ENCODE measurements at regions not wholly inside any gene's neighbourhood (a gene's known extent, or its start where the extent isn't known, plus 50 kb on each side); places are given as distances from the start of the nearest gene placed in this dataset.

GRCh38 chr15:25596644-25597562 lies 158.1 kb upstream of the UBE3A start:
- TF ChIP-seq CTCF (IDR thresholded peaks at IDR 0.05; ENCODE audit: unreplicated experiment), result no peak
- Mint-ChIP-seq H3K4me3 (ENCODE audit: low read depth, unreplicated experiment) (no peak overlapping the region), H3K27ac (ENCODE audit: unreplicated experiment) (no peak overlapping the region), H3K27me3 (ENCODE audit: unreplicated experiment) (no peaks in the 10 kb centered on the region), H3K9me3 (ENCODE audit: low read depth, unreplicated experiment) (peaks cover 7% of the 10 kb centered on the region), H3K4me1 (ENCODE audit: low read depth, unreplicated experiment) (no peaks in the 10 kb centered on the region), H3K36me3 (ENCODE audit: insufficient read depth, unreplicated experiment) (no peaks in the 10 kb centered on the region)
- CTCF ChIA-PET, result no interaction called here
- BruUV-seq (replicated peaks), result no TSS peak
- intact Hi-C loops (cut with micrococcal nuclease; ENCODE audit: unreplicated experiment), result no loop called here
- no peak for DNase-seq

- Mint-ChIP-seq H3K4me3 (ENCODE audit: low read depth, unreplicated experiment) (no peak overlapping the region), H3K27me3 (ENCODE audit: unreplicated experiment) (no peaks in the 10 kb centered on the region), H3K9me3 (ENCODE audit: low read depth, unreplicated experiment) (peaks cover 4% of the 10 kb centered on the region), H3K27ac (ENCODE audit: unreplicated experiment) (no peak overlapping the region), H3K4me1 (ENCODE audit: low read depth, unreplicated experiment) (no peaks in the 10 kb centered on the region), H3K36me3 (ENCODE audit: insufficient read depth, unreplicated experiment) (no peaks in the 10 kb centered on the region)
- BruUV-seq (replicated peaks), result no TSS peak
- CTCF ChIA-PET, result no interaction called here
- intact Hi-C loops (cut with micrococcal nuclease; ENCODE audit: unreplicated experiment), result no loop called here
- DNase-seq, result no peak
- no peak for TF ChIP-seq CTCF (IDR thresholded peaks at IDR 0.05; ENCODE audit: unreplicated experiment)
These were observed 149.0 kb upstream of the UBE3A start for GRCh38 chr15:25587616-25588340.

GRCh38 chr15:25582886-25583285 lies 144.1 kb upstream of the UBE3A start:
- Mint-ChIP-seq H3K4me3 (ENCODE audit: low read depth, unreplicated experiment) (no peak overlapping the region), H3K27me3 (ENCODE audit: unreplicated experiment) (no peaks in the 10 kb centered on the region), H3K27ac (ENCODE audit: unreplicated experiment) (no peak overlapping the region), H3K9me3 (ENCODE audit: low read depth, unreplicated experiment) (no peaks in the 10 kb centered on the region), H3K4me1 (ENCODE audit: low read depth, unreplicated experiment) (no peaks in the 10 kb centered on the region), H3K36me3 (ENCODE audit: insufficient read depth, unreplicated experiment) (no peaks in the 10 kb centered on the region)
- no TSS peak for BruUV-seq (replicated peaks)
- TF ChIP-seq CTCF (IDR thresholded peaks at IDR 0.05; ENCODE audit: unreplicated experiment), result no peak
- CTCF ChIA-PET, result no interaction called here
- intact Hi-C loops (cut with micrococcal nuclease; ENCODE audit: unreplicated experiment), result no loop called here
- DNase-seq, result no peak

- intact Hi-C loops (cut with micrococcal nuclease; ENCODE audit: unreplicated experiment), result no loop called here
- CTCF ChIA-PET, result no interaction called here
- Mint-ChIP-seq H3K9me3 (ENCODE audit: low read depth, unreplicated experiment) (no peaks in the 10 kb centered on the region), H3K4me3 (ENCODE audit: low read depth, unreplicated experiment) (no peak overlapping the region), H3K27ac (ENCODE audit: unreplicated experiment) (no peak overlapping the region), H3K36me3 (ENCODE audit: insufficient read depth, unreplicated experiment) (no peaks in the 10 kb centered on the region), H3K4me1 (ENCODE audit: low read depth, unreplicated experiment) (no peaks in the 10 kb centered on the region), H3K27me3 (ENCODE audit: unreplicated experiment) (no peaks in the 10 kb centered on the region)
- BruUV-seq (replicated peaks), result no TSS peak
- no peak for TF ChIP-seq CTCF (IDR thresholded peaks at IDR 0.05; ENCODE audit: unreplicated experiment)
- no peak for DNase-seq
These were observed 140.3 kb upstream of the UBE3A start for GRCh38 chr15:25579127-25579526.

Data from Calu3 (cell line).